HS-27A (cell line): ENCODE measurements at regions not wholly inside any gene's neighbourhood (a gene's known extent, or its start where the extent isn't known, plus 50 kb on each side); places are given as distances from the start of the nearest gene placed in this dataset.
"Not testable (repeated sequence)": the region's sequence is repeated elsewhere in the genome, so short reads cannot be mapped to it uniquely, and the experiment has no call there.

Experiments used
- DNase-seq: peaks from one replicate; pipeline ENCODE4 v3.0.0-alpha.2; 2012; ENCODE audit warnings: low read depth, missing footprints

DNA sequence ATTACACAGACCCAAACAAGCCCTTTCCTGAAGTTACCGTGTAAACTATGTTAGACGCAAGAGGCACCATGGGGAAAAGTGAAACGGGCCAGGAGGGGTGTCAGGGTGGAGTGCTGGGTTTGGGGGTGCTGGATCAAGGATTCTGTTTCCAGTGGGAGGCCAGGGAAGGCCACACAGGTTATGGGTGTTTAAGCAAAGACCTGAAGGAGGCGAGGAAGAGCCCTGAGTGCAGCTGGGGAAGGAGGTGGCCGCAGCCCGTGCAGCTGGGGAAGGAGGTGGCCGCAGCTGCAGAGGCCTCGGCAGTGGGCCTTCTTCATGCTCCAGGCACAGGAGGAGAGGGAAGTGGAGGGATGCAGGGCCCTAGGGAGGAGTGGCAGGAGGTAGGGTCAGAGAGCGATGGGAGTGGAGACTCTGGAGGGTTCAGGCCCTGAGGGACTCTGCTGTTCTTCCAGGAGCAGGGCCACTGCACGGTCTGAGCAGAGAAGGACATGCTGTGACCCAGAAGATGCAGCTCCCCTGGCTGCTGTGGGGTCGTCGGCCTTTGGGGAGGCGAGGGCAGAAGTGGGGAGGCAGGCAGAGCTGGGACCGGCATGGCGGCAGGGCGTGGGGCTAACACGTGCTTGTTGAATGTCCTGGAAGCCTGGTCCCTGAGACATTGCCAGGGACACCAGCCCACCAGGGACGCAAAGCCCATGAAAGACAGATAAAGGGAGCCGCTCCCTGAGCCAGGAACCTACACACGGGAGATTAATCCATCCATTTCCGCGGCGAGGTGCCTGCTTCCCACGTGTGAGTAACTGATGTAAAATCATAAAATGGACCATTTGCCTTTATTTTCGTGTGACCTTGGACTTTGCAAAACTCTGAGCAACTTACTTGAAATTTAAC, 1049.1 kb downstream of the BRD1 start:
- DNase-seq: no peak

- DNase-seq: no peak
Measured at GRCh38 chr22:48772286-48772907, 1055.3 kb downstream of the BRD1 start.

DNA sequence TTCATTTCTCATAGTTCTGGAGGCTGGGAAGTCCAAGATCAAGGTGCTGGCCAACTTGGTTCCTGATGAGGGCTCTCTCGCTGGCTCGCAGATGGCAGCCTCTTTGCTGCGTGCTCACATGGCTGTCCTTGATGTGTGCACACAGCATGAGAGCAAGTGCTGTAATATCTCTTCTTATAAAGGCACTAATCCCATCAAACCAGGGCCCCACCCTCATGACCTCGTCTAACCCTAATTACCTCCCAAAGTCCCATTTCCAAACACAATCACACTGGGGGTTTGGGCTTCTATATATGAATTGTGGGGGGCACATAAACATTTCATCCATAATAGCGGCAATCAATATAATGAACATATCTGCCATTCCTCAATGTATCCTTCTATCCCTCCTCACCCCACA, 1062.1 kb downstream of the BRD1 start:
- DNase-seq: no peak

DNA sequence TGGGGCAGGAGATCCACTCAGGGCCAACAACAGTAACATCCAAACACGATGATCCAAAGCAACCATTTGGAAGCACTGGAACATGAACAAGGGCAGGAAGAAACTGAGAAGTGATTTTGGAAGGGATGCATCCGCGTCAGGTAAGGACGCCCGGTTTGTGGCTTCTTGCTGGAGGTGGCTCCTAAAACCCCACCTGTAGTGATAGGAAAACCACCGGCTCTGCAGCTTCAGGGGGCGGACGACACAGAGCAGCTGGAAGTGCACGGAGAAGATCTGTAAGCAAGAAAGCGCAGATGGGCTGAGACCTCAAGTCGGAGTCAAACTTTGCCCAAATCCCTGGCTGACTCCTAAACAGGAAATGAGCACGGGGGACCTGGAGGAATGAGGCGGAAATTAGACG, 1066.1 kb downstream of the BRD1 start:
- no peak for DNase-seq

GRCh38 chr22:48760481-48761390, 1066.9 kb downstream of the BRD1 start:
- no peak for DNase-seq

DNA sequence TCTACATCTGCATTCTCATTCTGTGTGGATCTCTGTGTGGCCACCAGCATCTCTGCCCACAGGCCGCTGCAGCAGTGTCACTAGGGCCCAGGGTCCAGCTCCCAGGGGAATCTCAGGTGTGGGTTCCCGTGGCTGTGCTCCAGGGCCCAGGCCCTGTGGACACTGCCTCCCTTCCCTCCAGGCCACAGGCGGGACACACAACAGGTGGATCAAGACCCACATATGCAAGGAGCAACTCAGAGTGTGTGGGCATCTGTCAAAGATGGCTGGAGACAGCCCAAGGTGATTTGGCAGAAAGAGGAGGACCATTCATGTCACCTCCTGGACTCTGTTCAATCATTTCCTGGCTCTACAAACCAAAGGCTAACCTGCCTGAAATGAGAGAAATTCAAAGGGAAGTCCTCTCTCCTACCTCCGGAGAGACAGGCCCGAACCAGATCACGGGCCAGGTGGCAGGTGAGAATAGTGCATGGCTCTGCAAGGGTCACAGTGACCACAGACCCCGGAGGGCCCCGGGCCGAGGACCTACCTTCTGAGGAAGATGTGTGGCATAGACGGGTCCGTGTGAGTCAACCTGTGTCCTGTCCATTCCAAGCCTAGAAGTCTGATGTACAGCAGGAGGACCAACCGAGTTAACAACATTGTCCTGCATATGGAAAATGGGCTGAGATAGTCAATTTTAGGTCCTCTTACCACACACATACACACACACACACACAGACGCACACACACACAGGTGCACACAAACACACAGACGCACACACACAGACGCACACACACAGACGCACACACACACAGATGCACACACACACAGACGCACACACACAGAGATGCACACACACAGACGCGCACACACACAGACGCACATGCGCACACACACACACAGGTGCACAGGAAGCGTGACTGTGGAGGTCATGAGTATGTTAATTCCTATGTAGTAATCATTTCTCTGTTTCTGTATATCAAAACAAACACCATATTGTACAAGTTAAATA, 1068.5 kb downstream of the BRD1 start:
- DNase-seq: no peak

GRCh38 chr22:48757985-48758561, 1069.6 kb downstream of the BRD1 start:
- DNase-seq: no peak

DNA sequence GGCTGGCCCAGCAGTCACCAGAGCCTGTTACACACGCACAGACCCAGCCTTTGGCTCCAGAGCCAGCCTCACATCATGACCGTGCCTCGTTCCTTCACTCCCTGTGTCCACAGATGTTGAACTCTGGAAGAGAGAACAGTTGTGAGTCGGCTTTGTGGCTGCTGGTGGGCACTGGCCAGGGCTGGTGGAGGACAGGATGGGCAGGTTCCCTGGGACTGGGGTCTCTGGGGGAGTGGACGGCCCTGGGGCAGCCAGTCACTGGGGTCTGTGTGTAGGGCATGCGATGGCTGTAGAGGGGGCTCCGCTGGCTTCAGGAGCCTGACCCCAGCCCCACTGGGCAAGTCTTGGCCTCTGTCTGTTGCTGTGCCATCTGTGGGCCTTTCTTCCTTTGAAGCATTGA, 1070.1 kb downstream of the BRD1 start:
- DNase-seq: no peak

- not testable (repeated sequence) for DNase-seq
Measured at GRCh38 chr22:48757135-48757534, 1070.5 kb downstream of the BRD1 start.

GRCh38 chr22:48756146-48757111, 1071.2 kb downstream of the BRD1 start:
- DNase-seq: no peak

GRCh38 chr22:48755059-48755949, 1072.4 kb downstream of the BRD1 start:
- DNase-seq: no peak

- no peak for DNase-seq
Measured at GRCh38 chr22:48754611-48755058, 1073.0 kb downstream of the BRD1 start.

GRCh38 chr22:48753752-48754517, 1073.7 kb downstream of the BRD1 start:
- no peak for DNase-seq

DNA sequence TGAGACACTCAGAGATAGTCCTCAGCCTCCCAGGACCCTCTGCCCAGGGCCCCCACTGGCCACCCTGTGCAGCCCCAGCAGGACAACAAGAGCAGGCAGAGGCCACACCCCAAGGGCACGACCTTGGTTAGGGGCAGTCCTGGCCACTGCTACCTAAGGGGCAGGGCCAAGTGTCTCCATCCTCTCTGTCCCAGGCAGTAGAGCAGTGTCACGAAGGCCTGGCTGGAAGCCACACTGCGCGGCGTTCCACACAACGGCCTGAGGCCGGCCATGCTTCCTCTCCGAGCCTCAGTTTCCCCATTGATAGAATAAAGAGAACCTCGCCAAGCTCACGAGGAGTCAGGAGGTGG, 1074.3 kb downstream of the BRD1 start:
- no peak for DNase-seq

GRCh38 chr22:48752451-48753380, 1075.0 kb downstream of the BRD1 start:
- no peak for DNase-seq

DNA sequence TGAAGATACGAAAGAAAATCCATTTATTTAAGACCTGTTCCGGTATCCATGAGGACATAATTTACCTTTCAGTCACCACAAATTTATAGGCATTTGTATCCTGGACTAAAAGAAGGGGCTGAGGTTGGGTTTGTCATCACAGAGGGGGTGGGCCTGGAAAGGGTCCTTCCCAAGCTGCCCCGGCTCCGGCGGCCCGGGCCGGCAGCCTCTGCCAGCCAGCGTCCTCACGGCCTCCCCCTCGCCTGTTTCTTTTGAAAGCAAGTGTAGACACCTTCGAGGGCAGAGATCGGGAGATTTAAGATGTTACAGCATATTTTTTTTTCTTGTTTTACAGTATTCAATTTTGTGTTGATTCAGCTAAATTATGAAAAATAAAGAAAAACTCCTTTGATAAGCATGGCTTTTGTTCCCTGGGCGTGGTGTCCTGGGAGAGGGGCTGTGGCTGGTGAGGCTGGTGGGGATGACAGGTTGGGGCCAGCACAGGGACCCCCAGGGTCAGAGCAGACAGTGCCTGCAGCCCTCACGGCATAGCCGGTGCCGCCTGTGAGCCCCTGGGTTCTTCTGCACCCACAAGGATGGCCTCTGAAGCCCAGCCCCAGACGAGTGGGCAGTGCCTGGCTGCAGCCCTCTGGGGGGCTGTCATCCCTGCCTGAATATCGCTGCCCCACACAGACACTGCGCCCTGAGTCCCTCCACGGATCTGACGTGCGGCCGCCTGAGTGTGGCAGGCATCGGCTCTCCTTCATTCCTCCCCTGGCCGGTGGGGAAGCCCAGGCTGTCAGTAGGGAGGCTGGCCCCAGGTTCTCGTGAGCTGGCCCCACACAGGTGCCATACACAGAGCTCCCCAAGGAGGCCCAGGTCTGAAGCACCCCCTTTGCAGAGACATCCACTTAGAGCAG, 1075.9 kb downstream of the BRD1 start:
- DNase-seq: no peak
